ENCODE measurements at regions not wholly inside any gene's neighbourhood (a gene's known extent, or its start where the extent isn't known, plus 50 kb on each side); places are given as distances from the start of the nearest gene placed in this dataset.

DNA sequence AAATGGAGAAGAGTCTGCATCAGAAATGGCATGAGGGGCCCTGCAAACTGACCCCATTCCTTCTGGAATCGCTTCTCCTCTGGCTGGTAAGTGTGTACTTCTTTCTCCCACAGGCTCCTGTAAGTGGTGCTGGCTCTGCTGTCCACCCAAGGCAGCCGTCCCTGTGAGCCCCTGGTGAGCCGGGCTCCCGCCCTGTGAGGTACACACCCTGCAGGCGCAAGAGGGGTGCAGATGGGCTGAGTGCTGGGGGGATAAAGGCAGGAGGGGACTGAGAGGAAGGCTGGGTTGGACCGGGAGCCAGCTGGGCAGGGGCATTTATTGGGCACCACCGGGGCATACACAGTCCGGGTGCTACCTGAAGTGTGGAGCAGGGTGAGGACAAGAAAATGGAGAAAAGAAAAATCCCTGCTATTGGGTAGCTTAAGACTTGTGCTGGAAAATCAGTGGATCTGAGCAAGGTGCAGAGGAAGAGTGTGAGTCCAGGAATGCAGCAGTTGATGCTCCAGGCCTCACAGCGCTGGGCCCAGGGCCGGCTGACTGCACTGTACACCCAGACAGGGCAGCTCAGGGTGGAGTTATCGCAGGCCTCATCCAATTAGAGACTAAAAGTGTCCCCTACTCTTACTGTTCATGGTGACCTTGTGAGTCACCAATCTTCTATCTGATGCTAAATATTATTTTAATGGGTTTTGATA is 455.1 kb upstream of the B3GAT1 start:
- Histone ChIP-seq H4K20me1 (ENCODE audit: control insufficient read depth, insufficient read depth, low read length, poor library complexity, severe bottlenecking) (no peaks in the 10 kb centered on the region), H3K27me3 (replicated peaks in 1 of 4; ENCODE audit: control extremely low read depth in 1 of 4, control insufficient read depth in 3 of 4, insufficient read depth in 4 of 4, low read length in 3 of 4) (no peaks in the 10 kb centered on the region), H3K9me3 (ENCODE audit: control extremely low read depth in 1 of 3, control insufficient read depth in 2 of 3, insufficient read depth in 1 of 3, low read length in 2 of 3) (no peaks in the 10 kb centered on the region), H3K27ac (ENCODE audit: low read length in 2 of 2) (no peak overlapping the region), H3K4me3 (ENCODE audit: control extremely low read depth in 1 of 5, extremely low read depth in 1 of 5, insufficient read depth in 1 of 5, low read depth in 2 of 5, low read length in 4 of 5) (no peak overlapping the region), H3K4me1 (ENCODE audit: control insufficient read depth in 2 of 2, insufficient read depth in 2 of 2, low read length in 2 of 2) (no peaks in the 10 kb centered on the region), H2AFZ (ENCODE audit: insufficient read depth, low read depth, low read length, poor library complexity, severe bottlenecking) (no peak overlapping the region), H3K4me2 (replicated peaks; ENCODE audit: low read depth, low read length, poor library complexity, severe bottlenecking) (no peak overlapping the region), H3K79me2 (ENCODE audit: control insufficient read depth, insufficient read depth, low read length) (no peaks in the 10 kb centered on the region), H3K36me3 (replicated peaks in 1 of 2; ENCODE audit: control extremely low read depth in 1 of 2, control insufficient read depth in 1 of 2, extremely low read depth in 1 of 2, insufficient read depth in 2 of 2, low read length in 1 of 2) (no peaks in the 10 kb centered on the region), H3K9ac (ENCODE audit: low read length) (no peak overlapping the region)
- Mint-ChIP-seq H3K4me1 (no peaks in the 10 kb centered on the region), H3K27ac (no peak overlapping the region), H3K9me3 (ENCODE audit: insufficient read depth) (no peaks in the 10 kb centered on the region), H3K4me3 (no peak overlapping the region), H3K27me3 (no peaks in the 10 kb centered on the region)
- 88% methylated on average over 10 of the region's 11 CpGs for WGBS (ENCODE audit: insufficient coverage)
- no peak for TF ChIP-seq CTCF (IDR thresholded peaks at IDR 0.05)
- TF ChIP-seq EZH2 (IDR thresholded peaks at IDR 0.05; ENCODE audit: borderline replicate concordance, insufficient read depth, low read depth, low read length, poor library complexity, severe bottlenecking): no peak
- intact Hi-C loops (cut with micrococcal nuclease): no loop called here
- ATAC-seq (ENCODE audit: low read depth) (no peak), DNase-seq (no peak)
- POLR2A ChIA-PET: no interaction called here
- CTCF ChIA-PET: no interaction called here

- CTCF ChIA-PET: no interaction called here
- Histone ChIP-seq H3K9ac (ENCODE audit: low read length) (no peak overlapping the region), H4K20me1 (ENCODE audit: control insufficient read depth, insufficient read depth, low read length, poor library complexity, severe bottlenecking) (no peaks in the 10 kb centered on the region), H2AFZ (ENCODE audit: insufficient read depth, low read depth, low read length, poor library complexity, severe bottlenecking) (no peak overlapping the region), H3K36me3 (replicated peaks in 1 of 2; ENCODE audit: control extremely low read depth in 1 of 2, control insufficient read depth in 1 of 2, extremely low read depth in 1 of 2, insufficient read depth in 2 of 2, low read length in 1 of 2) (no peaks in the 10 kb centered on the region), H3K4me2 (replicated peaks; ENCODE audit: low read depth, low read length, poor library complexity, severe bottlenecking) (no peak overlapping the region), H3K79me2 (ENCODE audit: control insufficient read depth, insufficient read depth, low read length) (no peaks in the 10 kb centered on the region), H3K27ac (ENCODE audit: low read length in 2 of 2) (no peak overlapping the region), H3K27me3 (replicated peaks in 1 of 4; ENCODE audit: control extremely low read depth in 1 of 4, control insufficient read depth in 3 of 4, insufficient read depth in 4 of 4, low read length in 3 of 4) (no peaks in the 10 kb centered on the region), H3K4me3 (ENCODE audit: control extremely low read depth in 1 of 5, extremely low read depth in 1 of 5, insufficient read depth in 1 of 5, low read depth in 2 of 5, low read length in 4 of 5) (no peak overlapping the region), H3K4me1 (ENCODE audit: control insufficient read depth in 2 of 2, insufficient read depth in 2 of 2, low read length in 2 of 2) (no peaks in the 10 kb centered on the region), H3K9me3 (ENCODE audit: control extremely low read depth in 1 of 3, control insufficient read depth in 2 of 3, insufficient read depth in 1 of 3, low read length in 2 of 3) (no peaks in the 10 kb centered on the region)
- intact Hi-C loops (cut with micrococcal nuclease): no loop called here
- no peak for TF ChIP-seq EZH2 (IDR thresholded peaks at IDR 0.05; ENCODE audit: borderline replicate concordance, insufficient read depth, low read depth, low read length, poor library complexity, severe bottlenecking)
- TF ChIP-seq CTCF (IDR thresholded peaks at IDR 0.05): no peak
- POLR2A ChIA-PET: no interaction called here
- no peaks in the 10 kb centered on the region for H3K9me3 Mint-ChIP-seq (ENCODE audit: insufficient read depth)
- H3K27me3 Mint-ChIP-seq: no peaks in the 10 kb centered on the region
- DNase-seq: no peak
- no peak overlapping the region for H3K4me3 Mint-ChIP-seq
- 87% methylated on average over 6 of the region's 6 CpGs for WGBS (ENCODE audit: insufficient coverage)
- ATAC-seq (ENCODE audit: low read depth): no peak
- no peaks in the 10 kb centered on the region for H3K4me1 Mint-ChIP-seq
- no peak overlapping the region for H3K27ac Mint-ChIP-seq
Measured at GRCh38 chr11:134866215-134866614, 454.2 kb upstream of the B3GAT1 start.
